KMS-11 (cell line): ENCODE measurements at regions not wholly inside any gene's neighbourhood (a gene's known extent, or its start where the extent isn't known, plus 50 kb on each side); places are given as distances from the start of the nearest gene placed in this dataset.

Experiments
- H2AFZ ChIP-seq: fragments of 200-600 bp; sonication (generic); 2 replicates; pipeline ENCODE4 v1.6.1; 2016; ENCODE audit warnings: antibody characterized with exemption, mixed run types, low read depth
- H3K27ac ChIP-seq: fragments of 200-600 bp; sonication (generic); 2 replicates; pipeline ENCODE4 v1.6.1; 2016; ENCODE audit warnings: mild to moderate bottlenecking, mixed run types
- H3K27me3 ChIP-seq: fragments of 200-600 bp; sonication (generic); 2 replicates; pipeline ENCODE4 v1.6.1; 2017; ENCODE audit warnings: mild to moderate bottlenecking, low read depth, mixed run types, moderate library complexity; ENCODE audit not compliant: insufficient read depth
- H3K36me3 ChIP-seq: fragments of 200-600 bp; sonication (generic); 2 replicates; pipeline ENCODE4 v1.6.1; 2017; ENCODE audit warnings: mild to moderate bottlenecking, mixed run types; ENCODE audit not compliant: insufficient read depth
- H3K4me1 ChIP-seq: fragments of 200-600 bp; sonication (generic); 2 replicates; pipeline ENCODE4 v1.6.1; 2016; ENCODE audit warnings: mild to moderate bottlenecking, low read depth, mixed run types; ENCODE audit not compliant: poor library complexity, severe bottlenecking
- H3K4me2 ChIP-seq: fragments of 200-600 bp; sonication (generic); 2 replicates; pipeline ENCODE4 v1.7.0; 2016; ENCODE audit warnings: mild to moderate bottlenecking, mixed run types
- H3K4me3 ChIP-seq: fragments of 200-600 bp; sonication (generic); IDR thresholded peaks from 2 replicates; pipeline ENCODE4 v1.6.1; 2017; ENCODE audit warnings: low read depth, low read length, mixed read lengths; ENCODE audit not compliant: insufficient read depth
- H3K79me2 ChIP-seq: fragments of 200-600 bp; sonication (generic); 2 replicates; pipeline ENCODE4 v1.6.1; 2016; ENCODE audit warnings: low read depth, mixed run types; ENCODE audit not compliant: insufficient read depth
- H3K9ac ChIP-seq: fragments of 200-600 bp; sonication (generic); 2 replicates; pipeline ENCODE4 v1.6.1; 2016; ENCODE audit warnings: mild to moderate bottlenecking, mixed run types
- H4K20me1 ChIP-seq: fragments of 200-600 bp; sonication (generic); 2 replicates; pipeline ENCODE4 v1.6.1; 2016; ENCODE audit warnings: mild to moderate bottlenecking, mixed run types; ENCODE audit not compliant: insufficient read depth
- TF ChIP-seq, protein P1 (sequence below): fragments of 200-600 bp; sonication (generic); conservative IDR thresholded peaks from 2 replicates; pipeline ENCODE4 v1.6.1; 2017; ENCODE audit warnings: low read depth, mild to moderate bottlenecking, antibody characterized with exemption, low read length, moderate library complexity, mixed read lengths

DNA sequence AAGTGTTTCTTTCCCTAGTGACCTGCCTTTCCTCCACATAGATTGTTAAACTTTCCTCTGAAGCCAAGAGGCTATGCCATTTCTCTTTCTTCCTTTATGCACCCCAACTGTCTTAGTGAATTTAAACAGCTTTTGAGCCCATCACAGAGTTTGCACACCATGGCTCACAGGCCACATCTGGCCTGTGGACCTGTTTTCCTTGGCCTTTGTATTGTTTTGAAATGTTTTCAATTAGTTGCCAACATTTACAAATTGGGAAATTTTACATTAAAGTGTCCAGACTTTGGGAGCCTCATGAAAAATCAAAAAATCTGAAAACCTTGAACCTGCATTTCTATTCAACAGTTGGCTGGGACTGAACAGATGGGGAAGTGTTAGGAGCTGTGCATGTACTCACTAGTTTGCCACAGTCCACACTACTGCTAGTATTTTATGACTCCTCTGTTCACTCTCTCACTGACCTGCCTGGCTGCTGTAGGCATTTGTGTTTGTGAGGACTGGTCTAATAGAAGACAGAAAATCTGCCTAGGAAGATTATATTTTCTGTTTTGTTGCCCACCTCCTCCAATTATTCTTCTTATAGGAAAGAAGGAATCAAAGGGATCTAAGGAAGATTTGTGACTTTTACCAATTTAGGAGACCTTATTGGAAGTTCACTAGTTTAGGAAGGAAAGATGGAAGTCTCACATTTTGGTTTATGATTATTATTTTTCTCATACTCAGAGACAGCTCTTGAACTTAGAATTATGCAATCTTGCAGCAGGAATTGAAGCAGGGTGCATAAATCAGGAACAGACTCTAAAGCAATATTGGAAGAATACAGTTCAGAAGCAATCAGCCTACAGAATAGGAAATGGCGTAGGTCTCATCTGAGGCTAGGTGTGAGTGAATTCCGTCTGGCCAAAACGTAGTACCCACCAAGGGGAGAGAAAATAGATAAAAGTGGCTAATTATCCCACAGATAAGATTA, 134.7 kb downstream of the HLX start:
- no peak overlapping the region for H3K4me3 ChIP-seq
- no peak overlapping the region for H2AFZ ChIP-seq
- H4K20me1 ChIP-seq = no peaks in the 10 kb centered on the region
- H3K27me3 ChIP-seq = no peaks in the 10 kb centered on the region
- H3K4me2 ChIP-seq = no peak overlapping the region
- H3K36me3 ChIP-seq = no peaks in the 10 kb centered on the region
- TF ChIP-seq, protein P1, sequence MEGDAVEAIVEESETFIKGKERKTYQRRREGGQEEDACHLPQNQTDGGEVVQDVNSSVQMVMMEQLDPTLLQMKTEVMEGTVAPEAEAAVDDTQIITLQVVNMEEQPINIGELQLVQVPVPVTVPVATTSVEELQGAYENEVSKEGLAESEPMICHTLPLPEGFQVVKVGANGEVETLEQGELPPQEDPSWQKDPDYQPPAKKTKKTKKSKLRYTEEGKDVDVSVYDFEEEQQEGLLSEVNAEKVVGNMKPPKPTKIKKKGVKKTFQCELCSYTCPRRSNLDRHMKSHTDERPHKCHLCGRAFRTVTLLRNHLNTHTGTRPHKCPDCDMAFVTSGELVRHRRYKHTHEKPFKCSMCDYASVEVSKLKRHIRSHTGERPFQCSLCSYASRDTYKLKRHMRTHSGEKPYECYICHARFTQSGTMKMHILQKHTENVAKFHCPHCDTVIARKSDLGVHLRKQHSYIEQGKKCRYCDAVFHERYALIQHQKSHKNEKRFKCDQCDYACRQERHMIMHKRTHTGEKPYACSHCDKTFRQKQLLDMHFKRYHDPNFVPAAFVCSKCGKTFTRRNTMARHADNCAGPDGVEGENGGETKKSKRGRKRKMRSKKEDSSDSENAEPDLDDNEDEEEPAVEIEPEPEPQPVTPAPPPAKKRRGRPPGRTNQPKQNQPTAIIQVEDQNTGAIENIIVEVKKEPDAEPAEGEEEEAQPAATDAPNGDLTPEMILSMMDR = no peak
- no peak overlapping the region for H3K9ac ChIP-seq
- H3K4me1 ChIP-seq = no peaks in the 10 kb centered on the region
- H3K79me2 ChIP-seq = no peaks in the 10 kb centered on the region
- no peak overlapping the region for H3K27ac ChIP-seq

DNA sequence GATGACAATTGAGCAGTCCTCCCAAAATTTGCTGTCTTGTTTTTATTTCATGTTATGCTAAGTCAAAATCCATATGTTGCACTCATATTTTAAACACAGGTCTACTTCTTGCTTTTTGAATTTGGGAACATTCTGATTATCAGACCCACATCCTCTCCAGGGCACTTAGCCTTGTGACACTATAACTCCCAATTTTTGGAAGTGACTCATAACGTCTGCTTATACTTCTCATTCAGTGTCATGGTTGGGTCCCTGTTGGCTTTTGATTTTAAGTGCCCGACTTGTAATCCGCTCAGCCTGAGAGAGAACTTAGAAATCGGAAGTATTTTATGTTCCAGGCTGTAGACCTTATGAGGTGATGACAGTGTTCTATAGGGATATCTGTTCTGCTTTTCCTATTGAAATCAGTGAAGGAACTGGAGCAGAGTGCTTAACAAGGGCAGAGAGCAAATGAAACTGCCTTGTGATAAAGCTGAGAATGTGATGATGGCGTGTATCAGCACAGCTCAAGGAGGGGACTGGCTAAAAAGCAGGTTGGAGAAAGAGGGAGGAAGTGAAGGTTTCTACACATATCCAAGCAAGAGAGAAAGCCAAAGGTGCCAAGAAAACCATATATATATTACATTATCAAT, 136.0 kb downstream of the HLX start:
- Histone ChIP-seq H3K9ac (no peak overlapping the region), H3K4me3 (no peak overlapping the region), H3K27ac (no peak overlapping the region), H3K27me3 (no peaks in the 10 kb centered on the region), H3K4me1 (no peaks in the 10 kb centered on the region), H3K4me2 (no peak overlapping the region), H3K36me3 (no peaks in the 10 kb centered on the region), H4K20me1 (no peaks in the 10 kb centered on the region), H2AFZ (no peak overlapping the region), H3K79me2 (no peaks in the 10 kb centered on the region)
- TF ChIP-seq, protein P1 = no peak

DNA sequence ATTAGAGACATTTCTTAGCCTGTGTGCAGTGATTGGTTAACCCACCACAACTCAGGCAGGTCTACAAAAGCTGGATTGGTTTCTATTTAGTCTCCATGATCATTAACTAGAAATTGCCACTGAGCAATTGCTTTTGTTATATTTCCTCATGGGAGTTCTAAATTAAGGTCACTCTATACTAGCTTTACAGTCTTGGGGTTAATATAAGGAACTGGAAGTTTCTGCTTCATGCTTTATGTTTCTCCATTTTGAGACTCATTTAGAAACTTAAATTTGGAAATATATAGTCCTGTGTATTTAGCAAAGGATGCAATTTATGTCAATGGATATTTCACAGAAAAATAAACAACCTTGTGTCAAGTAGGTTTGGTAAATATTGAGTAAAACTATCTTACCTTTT, 137.5 kb downstream of the HLX start:
- H3K36me3 ChIP-seq = no peaks in the 10 kb centered on the region
- no peaks in the 10 kb centered on the region for H4K20me1 ChIP-seq
- H3K79me2 ChIP-seq = no peaks in the 10 kb centered on the region
- H2AFZ ChIP-seq = no peak overlapping the region
- no peak overlapping the region for H3K4me3 ChIP-seq
- no peak overlapping the region for H3K9ac ChIP-seq
- no peak overlapping the region for H3K4me2 ChIP-seq
- H3K4me1 ChIP-seq = no peaks in the 10 kb centered on the region
- no peak overlapping the region for H3K27ac ChIP-seq
- TF ChIP-seq, protein P1 = no peak
- no peaks in the 10 kb centered on the region for H3K27me3 ChIP-seq

DNA sequence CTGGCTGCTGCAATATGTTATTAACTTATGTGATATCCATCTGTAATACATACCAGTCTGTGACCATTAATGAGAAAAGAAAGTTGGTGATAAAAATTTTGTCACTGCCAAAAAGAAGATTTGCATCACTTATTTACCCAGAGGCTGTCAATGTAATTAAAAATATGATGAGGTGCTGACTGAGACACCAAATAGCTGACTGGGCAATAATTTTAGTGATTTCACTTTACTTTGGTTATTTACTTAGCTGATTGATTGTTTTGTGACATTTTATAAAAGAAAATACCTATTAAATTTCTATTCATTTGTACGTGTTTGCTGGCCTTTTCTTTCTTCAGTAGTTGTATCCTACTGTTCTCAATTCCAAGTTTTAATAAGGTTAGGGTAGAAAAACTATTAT, 139.2 kb downstream of the HLX start:
- H2AFZ ChIP-seq = no peak overlapping the region
- H4K20me1 ChIP-seq = no peaks in the 10 kb centered on the region
- no peaks in the 10 kb centered on the region for H3K36me3 ChIP-seq
- TF ChIP-seq, protein P1 = no peak
- no peak overlapping the region for H3K4me2 ChIP-seq
- no peak overlapping the region for H3K4me3 ChIP-seq
- H3K27ac ChIP-seq = no peak overlapping the region
- H3K4me1 ChIP-seq = no peaks in the 10 kb centered on the region
- H3K27me3 ChIP-seq = no peaks in the 10 kb centered on the region
- H3K9ac ChIP-seq = no peak overlapping the region
- H3K79me2 ChIP-seq = no peaks in the 10 kb centered on the region
